Urinary bladder (tissue), 3 donors: ENCODE measurements at regions not wholly inside any gene's neighbourhood (a gene's known extent, or its start where the extent isn't known, plus 50 kb on each side); places are given as distances from the start of the nearest gene placed in this dataset.
"Not testable (repeated sequence)": the region's sequence is repeated elsewhere in the genome, so short reads cannot be mapped to it uniquely, and the experiment has no call there.

Experiments used
- DNase-seq: peaks from one replicate; pipeline ENCODE4 v3.0.0-alpha.2; 2015; ENCODE audit errors: extremely low spot score
- H3K27ac ChIP-seq: one replicate; pipeline ENCODE4 v1.5.1; 2013; ENCODE audit warnings: low read depth, mild to moderate bottlenecking, moderate library complexity
- H3K36me3 ChIP-seq: one replicate; pipeline ENCODE4 v1.6.1; 2013; ENCODE audit warnings: mild to moderate bottlenecking, moderate library complexity; ENCODE audit not compliant: insufficient read depth
- H3K4me1 ChIP-seq: one replicate; pipeline ENCODE4 v1.6.1; 2013; ENCODE audit warnings: mild to moderate bottlenecking, moderate library complexity; ENCODE audit not compliant: insufficient read depth
- H3K4me3 ChIP-seq: one replicate; pipeline ENCODE4 v1.5.1; 2013; ENCODE audit warnings: low read depth, low read length
- WGBS: extraction: QIAGEN DNeasy Blood & Tissue Kit; methylation state at CpG from one replicate; pipeline ENCODE4 v1.1.7; 2013; 5-methylcytosine and 5-hydroxymethylcytosine counted together
- donor health status: healthy with polysubstance abuse.
- donor health status: healthy.

DNA sequence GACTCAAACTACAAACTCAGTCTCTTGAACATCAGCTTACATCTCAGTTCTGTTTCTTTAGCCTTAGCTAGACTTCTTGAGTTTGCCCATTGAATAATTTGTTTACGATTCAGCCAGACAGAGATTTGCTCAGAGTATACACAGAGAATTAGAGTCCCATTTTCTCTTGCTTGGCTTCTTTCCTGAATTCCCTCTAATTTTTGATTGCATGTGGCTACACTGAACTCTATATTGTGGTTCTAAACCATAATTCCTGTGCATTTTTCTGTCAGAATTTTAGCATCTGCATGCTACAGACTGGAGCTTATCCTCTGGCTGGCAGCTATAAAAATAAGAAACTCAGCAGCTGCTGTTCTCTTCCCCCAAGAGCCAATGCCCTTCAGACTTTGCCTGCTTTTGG, 354.9 kb downstream of the MDFIC start:
- DNase-seq: no peak
- no peak overlapping the region for H3K27ac ChIP-seq
- H3K36me3 ChIP-seq: no peaks in the 10 kb centered on the region
- no peaks in the 10 kb centered on the region for H3K4me1 ChIP-seq
- WGBS: 90% methylated on average over 1 of the region's 1 CpG
- no peak overlapping the region for H3K4me3 ChIP-seq

DNA sequence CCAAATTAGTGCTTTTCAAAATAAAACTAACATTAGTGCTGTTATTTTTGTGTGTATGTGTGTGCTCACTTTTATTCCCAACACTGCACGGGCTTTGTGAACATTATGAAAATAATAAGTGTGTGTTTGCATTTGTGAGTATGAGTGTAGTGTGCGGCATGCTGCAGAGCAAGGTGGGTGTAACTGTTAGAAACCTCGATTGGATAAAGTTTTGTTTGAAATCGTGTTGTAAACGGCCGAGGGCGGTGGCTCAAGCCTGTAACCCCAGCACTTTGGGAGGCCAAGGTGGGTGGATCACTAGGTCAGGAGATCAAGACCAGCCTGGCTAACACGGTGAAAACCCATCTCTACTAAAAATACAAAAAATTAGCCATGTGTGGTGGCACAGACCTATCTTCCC, 352.0 kb downstream of the MDFIC start:
- not testable (repeated sequence) for DNase-seq, H3K27ac ChIP-seq, H3K4me3 ChIP-seq, H3K36me3 ChIP-seq, H3K4me1 ChIP-seq
- 87% methylated on average over 8 of the region's 8 CpGs for WGBS

DNA sequence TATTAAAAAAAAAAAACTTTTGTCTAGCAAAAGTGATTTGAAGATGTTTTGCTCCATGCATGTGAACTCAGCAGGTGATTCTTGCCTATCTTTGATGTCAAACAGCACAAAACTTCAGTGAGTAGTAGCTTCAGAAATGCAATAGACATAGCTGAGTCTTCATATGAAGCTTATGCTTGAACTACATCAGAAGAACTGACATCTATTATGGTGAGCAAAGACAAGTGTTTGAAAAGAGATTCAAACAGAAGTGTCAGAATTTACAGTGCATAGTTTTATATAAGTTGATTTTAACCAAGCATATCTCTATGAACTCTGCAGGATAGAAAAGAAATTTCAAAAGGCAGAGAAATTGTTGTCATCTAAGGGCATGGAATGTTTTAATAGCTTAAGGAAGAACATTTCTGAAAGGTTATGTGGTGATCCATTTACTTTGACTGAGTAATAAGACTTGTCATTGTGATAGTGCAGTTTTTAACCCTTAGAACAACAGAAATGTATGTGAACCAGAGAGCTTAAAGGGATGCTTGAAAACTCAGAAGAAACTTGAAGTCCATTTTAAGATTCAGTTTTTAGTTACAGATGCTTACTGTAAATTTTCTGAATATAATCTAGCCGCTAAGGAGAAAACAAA, 351.4 kb downstream of the MDFIC start:
- Histone ChIP-seq H3K36me3 (no peaks in the 10 kb centered on the region), H3K4me3 (no peak overlapping the region), H3K27ac (no peak overlapping the region), H3K4me1 (no peaks in the 10 kb centered on the region)
- DNase-seq: no peak
- 64% methylated on average over 1 of the region's 1 CpG for WGBS

DNA sequence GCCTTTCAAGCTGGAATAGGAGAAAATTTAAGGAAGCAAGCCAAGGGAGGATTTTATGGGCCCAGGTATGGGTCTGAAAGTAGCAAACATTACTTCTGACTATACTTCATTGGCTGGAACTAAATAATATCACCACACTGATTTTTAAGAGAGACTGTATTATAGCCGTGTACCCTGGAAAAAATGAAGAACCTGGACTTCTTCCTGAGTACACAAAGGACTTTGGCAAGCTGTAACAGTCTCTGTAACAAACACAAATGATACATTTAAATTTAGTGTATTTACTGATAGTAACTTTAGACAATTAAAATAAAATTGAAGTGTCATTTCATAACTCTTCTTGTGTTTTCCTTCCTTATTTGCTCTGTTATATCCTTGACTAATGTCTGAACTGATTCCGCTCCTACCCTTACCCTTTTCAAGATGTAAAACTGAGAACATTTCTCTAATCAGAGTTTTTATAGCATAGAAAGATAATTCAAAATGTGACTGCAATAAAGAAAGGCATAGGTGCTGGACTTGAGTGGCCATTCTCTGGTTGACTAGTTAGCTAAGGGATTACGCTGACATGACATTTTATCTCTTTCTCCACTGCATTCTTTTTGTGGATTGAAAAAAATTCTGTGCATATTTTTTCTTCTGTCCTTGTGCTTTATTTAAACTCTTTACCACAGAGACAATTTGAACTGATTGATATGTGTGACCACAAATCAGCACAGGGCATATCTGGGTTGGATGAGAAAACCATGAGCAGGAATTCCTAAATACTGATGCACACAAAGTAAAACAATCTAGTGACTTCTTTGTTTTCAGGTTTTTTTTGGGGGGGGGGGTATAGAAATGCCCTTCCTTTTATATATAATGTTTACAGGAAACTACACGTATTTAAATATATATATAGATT, 349.7 kb downstream of the MDFIC start:
- H3K4me3 ChIP-seq: no peak overlapping the region
- no peaks in the 10 kb centered on the region for H3K36me3 ChIP-seq
- no peak overlapping the region for H3K27ac ChIP-seq
- H3K4me1 ChIP-seq: no peaks in the 10 kb centered on the region
- 87% methylated on average over 4 of the region's 4 CpGs for WGBS
- DNase-seq: no peak

DNA sequence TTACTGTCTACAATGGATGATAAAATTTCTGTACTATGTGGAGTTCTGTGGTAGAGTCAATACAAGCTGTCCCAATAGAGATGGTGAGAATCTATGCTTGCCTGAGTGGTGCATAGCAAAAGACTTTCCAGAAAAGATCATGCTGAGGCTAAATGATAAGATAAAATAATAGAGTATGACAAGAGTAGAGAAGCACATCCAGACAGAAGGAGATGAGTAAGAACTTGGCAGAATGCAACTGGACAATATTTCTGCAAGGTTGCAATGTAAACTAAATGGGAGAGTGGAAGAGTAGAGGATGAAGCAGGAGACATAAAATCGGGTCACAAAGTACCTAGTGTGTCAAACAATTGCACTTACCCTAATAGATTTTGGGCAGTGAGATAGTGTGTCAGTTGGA, 347.6 kb downstream of the MDFIC start:
- no peaks in the 10 kb centered on the region for H3K4me1 ChIP-seq
- H3K4me3 ChIP-seq: no peak overlapping the region
- H3K27ac ChIP-seq: no peak overlapping the region
- DNase-seq: no peak
- no peaks in the 10 kb centered on the region for H3K36me3 ChIP-seq
- 59% methylated on average over 1 of the region's 1 CpG for WGBS

DNA sequence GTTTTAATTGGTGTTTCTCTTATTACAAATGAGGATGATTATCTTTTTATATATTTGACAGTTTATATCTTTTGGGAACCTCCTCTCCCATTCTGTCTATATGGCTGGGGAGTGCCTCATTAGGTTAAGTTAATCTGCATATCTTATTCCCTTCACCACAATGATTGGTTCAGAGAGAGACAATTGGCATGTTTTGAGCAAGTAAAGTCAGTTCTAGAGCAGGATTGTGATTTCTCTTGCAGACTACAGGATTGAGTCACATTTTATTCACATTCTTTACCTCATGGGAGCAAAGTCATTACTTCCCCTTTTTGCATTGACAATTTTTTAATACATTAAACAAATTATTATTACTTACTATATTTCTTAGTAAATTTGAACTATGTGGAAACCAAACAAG, 345.6 kb downstream of the MDFIC start:
- no peaks in the 10 kb centered on the region for H3K36me3 ChIP-seq

DNA sequence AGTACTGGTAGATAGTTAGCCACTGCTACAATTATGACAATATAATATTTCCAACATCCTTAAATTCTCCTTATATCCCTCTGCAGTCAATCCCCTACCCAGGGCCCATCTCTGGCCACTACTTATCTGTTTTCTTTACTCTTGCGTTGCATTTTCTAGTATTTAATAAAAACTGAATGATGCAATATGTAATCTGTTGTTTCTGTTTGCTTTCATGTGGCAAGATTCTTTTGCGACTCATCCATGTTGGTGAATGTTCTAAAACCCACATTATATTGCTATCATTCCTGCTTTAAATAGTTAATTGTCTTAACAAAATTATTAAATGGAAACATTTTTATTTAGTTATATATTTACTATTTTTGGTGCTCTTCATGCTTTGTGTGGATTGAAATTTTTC, 338.5 kb downstream of the MDFIC start:
- Histone ChIP-seq H3K27ac (no peak overlapping the region), H3K36me3 (no peaks in the 10 kb centered on the region), H3K4me3 (no peak overlapping the region), H3K4me1 (no peaks in the 10 kb centered on the region)
- no peak for DNase-seq
- WGBS: 82% methylated on average over 2 of the region's 2 CpGs

More for the DNA sequence above, 345.6 kb downstream of the MDFIC start:
- no peak for DNase-seq
- no peaks in the 10 kb centered on the region for H3K4me1 ChIP-seq
- no peak overlapping the region for H3K4me3 ChIP-seq
- no peak overlapping the region for H3K27ac ChIP-seq

DNA sequence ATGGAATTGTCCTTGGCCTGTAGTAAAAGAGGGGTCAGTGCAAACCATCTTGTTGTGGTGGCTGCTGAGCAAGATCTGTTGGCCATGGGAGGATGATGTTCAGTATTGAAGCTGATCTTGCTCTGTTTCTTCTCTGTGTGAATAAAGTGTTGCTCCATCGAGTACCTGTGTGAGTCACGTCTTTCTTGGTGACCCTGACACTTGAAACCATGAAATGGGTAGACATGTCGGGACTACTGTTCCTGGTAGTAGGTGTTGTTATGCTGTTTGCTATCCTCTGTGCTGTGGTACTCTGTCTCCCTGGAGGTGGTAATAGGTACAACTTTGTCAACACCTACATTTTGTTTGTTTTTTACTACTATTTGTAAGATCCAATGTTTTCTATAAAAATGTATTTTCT, 330.6 kb downstream of the MDFIC start:
- H3K36me3 ChIP-seq: no peaks in the 10 kb centered on the region
- H3K4me3 ChIP-seq: no peak overlapping the region
- 96% methylated on average over 3 of the region's 3 CpGs for WGBS
- no peaks in the 10 kb centered on the region for H3K4me1 ChIP-seq
- DNase-seq: no peak
- H3K27ac ChIP-seq: no peak overlapping the region

DNA sequence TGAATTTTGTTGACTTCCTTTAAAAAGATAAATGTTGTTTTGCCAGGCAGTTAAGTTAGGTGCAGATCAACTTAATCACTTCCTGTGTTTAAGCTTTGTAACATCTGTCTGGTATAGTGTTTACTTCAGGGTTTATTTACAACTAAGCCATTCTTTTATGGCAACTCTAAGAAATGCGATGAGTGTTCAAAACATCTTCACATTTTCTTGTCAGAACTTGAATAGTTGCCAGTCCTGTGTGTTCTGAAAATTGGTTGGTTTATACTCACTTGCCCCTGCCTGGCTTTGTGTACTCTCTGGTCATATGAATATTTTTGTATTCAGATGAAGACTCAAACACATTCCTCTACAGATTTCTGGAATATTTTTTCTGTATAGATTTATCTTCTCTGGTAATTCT, 327.2 kb downstream of the MDFIC start:
- DNase-seq: no peak
- H3K27ac ChIP-seq: no peak overlapping the region
- H3K4me3 ChIP-seq: no peak overlapping the region
- WGBS: 44% methylated on average over 1 of the region's 1 CpG
- no peaks in the 10 kb centered on the region for H3K36me3 ChIP-seq
- H3K4me1 ChIP-seq: no peaks in the 10 kb centered on the region

DNA sequence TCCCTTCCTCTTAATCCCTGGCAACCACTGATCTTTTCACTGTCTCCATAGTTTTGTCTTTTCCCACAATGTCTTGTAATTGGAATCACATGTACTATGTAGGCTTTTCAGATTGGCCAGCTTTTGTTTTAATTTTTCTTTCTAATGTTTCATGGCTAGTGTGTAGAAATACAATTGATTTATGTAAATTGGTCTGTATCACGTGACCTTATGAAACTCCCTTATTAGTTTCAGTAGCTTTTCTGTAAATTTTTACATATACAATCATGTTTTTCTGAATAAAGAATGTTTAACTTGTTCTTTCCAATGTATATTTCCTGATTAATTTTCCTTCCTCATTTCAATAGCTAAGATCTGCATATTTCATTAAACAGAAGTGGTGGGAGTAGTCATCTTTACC, 319.3 kb downstream of the MDFIC start:
- WGBS: 85% methylated on average over 1 of the region's 1 CpG
- no peak overlapping the region for H3K27ac ChIP-seq
- no peaks in the 10 kb centered on the region for H3K4me1 ChIP-seq
- no peak overlapping the region for H3K4me3 ChIP-seq
- H3K36me3 ChIP-seq: no peaks in the 10 kb centered on the region
- no peak for DNase-seq

DNA sequence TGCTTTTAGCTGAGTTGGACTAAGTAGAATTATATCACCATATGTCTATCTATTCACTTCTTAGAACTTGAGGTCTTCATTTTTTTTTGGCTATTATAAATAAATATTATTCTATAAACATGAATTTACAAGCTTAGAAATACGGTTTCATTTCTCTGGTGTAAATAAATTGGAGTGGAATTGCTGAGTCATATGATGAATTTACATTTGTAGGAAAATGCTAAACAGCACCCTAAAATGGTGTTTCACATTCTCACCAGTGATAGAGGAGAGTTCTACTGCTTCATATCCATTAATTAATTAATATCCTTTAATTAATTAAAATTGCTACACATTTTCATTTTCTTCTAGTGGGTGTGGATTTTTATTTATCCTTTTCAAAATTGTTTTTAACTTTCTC, 318.3 kb downstream of the MDFIC start:
- Histone ChIP-seq H3K27ac (no peak overlapping the region), H3K4me3 (no peak overlapping the region), H3K36me3 (no peaks in the 10 kb centered on the region), H3K4me1 (no peaks in the 10 kb centered on the region)
- no peak for DNase-seq
- WGBS: 27% methylated on average over 1 of the region's 1 CpG

DNA sequence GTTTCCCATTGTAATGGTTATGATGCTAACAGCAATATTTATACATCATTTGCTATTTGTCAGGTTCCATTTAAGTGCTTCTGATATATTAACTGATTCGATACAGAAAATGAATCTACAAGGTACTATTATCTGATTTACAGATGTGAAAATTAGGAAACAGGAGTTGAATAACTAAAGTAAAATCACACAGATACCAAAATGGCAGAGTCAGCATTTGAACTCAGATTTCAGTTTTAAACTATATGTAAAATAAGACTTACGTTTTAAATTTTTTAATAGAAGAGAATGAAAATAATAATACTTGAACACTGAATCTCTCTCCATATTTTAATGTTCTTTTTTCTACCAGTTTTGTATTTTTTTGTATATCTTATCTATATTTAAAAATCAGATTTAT, 313.2 kb downstream of the MDFIC start:
- Histone ChIP-seq H3K36me3 (no peaks in the 10 kb centered on the region), H3K4me3 (no peak overlapping the region), H3K27ac (no peak overlapping the region), H3K4me1 (no peaks in the 10 kb centered on the region)
- WGBS: 98% methylated on average over 2 of the region's 2 CpGs
- no peak for DNase-seq

DNA sequence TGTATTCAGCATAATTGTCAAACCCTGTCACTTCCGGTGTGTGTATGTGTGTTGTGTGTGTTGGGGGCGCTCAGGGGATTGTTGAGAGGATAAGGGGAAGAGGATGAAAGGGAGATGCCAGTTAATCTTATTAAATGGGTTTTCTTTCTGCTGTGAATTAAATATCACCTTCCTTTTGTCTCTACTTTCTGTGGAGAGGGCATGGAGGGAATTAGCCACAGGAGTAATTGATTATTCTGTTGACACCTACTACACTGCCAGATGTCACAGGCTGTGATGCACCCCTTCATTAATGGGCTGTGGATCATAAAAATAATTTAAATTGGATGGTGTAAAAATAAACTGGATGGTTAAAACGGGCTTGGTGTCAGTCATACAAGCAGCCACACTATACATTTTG, 311.9 kb downstream of the MDFIC start:
- Histone ChIP-seq H3K4me1 (no peaks in the 10 kb centered on the region), H3K36me3 (no peaks in the 10 kb centered on the region), H3K4me3 (no peak overlapping the region), H3K27ac (no peak overlapping the region)
- WGBS: 92% methylated on average over 3 of the region's 3 CpGs
- DNase-seq: no peak

DNA sequence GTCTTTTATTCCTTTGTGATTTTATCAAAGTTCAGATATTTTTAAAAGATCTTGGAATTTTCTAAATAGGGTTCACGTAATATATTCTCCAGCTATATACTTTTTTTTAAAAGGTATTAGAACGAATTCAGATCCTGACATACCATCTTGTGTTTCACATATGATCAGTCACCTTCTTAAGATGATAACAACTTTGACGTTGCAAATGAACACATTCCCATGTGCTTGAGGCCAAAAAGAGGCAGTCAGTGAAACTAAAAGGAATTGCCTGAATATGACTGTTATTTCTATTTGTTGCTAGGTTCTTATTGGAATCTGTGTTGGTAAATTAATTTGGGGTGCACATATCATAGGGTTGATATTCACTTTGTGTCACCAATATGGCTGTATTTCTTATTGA, 310.1 kb downstream of the MDFIC start:
- DNase-seq: no peak
- WGBS: 74% methylated on average over 3 of the region's 3 CpGs
- no peaks in the 10 kb centered on the region for H3K4me1 ChIP-seq
- H3K4me3 ChIP-seq: no peak overlapping the region
- H3K27ac ChIP-seq: no peak overlapping the region
- no peaks in the 10 kb centered on the region for H3K36me3 ChIP-seq
